HUES64 (cell line): ENCODE measurements at regions not wholly inside any gene's neighbourhood (a gene's known extent, or its start where the extent isn't known, plus 50 kb on each side); places are given as distances from the start of the nearest gene placed in this dataset.

Experiments
- H3K27ac ChIP-seq: 2 replicates; pipeline ENCODE4 v1.7.0; 2013; ENCODE audit warnings: low read depth, low read length, inconsistent platforms
- H3K27me3 ChIP-seq: 2 replicates; pipeline ENCODE4 v1.6.1; 2013; ENCODE audit warnings: mild to moderate bottlenecking, low read length; ENCODE audit not compliant: insufficient read depth
- H3K36me3 ChIP-seq: 2 replicates; pipeline ENCODE4 v1.6.1; 2013; ENCODE audit warnings: mild to moderate bottlenecking, low read length; ENCODE audit not compliant: insufficient read depth
- H3K4me1 ChIP-seq: 2 replicates; pipeline ENCODE4 v1.6.1; 2013; ENCODE audit warnings: mild to moderate bottlenecking, low read length, moderate library complexity; ENCODE audit not compliant: insufficient read depth
- H3K4me3 ChIP-seq: 2 replicates; pipeline ENCODE4 v1.5.1; 2013; ENCODE audit warnings: mild to moderate bottlenecking, low read length, moderate library complexity
- H3K9ac ChIP-seq: 2 replicates; pipeline ENCODE4 v1.6.1; 2013; ENCODE audit warnings: mild to moderate bottlenecking, low read depth, low read length
- H3K9me3 ChIP-seq: 2 replicates; pipeline ENCODE4 v1.6.1; 2013; ENCODE audit warnings: low read depth, low read length; ENCODE audit not compliant: insufficient read depth
- WGBS: fragments of 150-250, 120-280 bp; methylation state at CpG from one replicate; pipeline ENCODE4 v1.1.7; 2013; ENCODE audit warnings: missing lambda C conversion rate; 5-methylcytosine and 5-hydroxymethylcytosine counted together

DNA sequence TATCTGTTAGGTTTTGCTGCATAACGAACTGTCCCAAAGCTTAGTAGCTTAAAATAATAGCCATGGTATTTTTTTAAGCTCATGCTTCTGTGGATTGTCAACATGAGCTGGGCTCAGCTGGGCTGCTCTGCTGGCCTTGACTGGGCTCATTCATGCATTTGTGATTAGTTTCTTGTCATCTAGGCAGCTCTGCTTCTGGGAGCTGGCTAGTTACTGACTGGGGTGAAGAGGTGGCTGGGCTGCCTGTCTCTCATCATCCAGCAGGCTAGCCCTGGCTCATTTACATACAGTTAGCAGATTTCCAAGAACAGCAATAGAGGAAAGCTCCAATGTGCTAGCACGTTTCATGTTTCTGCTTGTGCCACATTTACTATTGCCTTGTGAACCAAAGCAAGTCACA, 165.1 kb upstream of the PCSK2 start:
- 83% methylated on average over 2 of the region's 2 CpGs for WGBS
- no peaks in the 10 kb centered on the region for H3K4me1 ChIP-seq
- no peak overlapping the region for H3K27ac ChIP-seq
- no peaks in the 10 kb centered on the region for H3K36me3 ChIP-seq
- H3K4me3 ChIP-seq = no peak overlapping the region
- H3K27me3 ChIP-seq = no peaks in the 10 kb centered on the region
- H3K9ac ChIP-seq = no peak overlapping the region
- H3K9me3 ChIP-seq = peaks cover 3% of the 10 kb centered on the region; the same call in 1 of the 2 replicates

- 100% methylated on average over 1 of the region's 1 CpG for WGBS
- Histone ChIP-seq H3K36me3 (no peaks in the 10 kb centered on the region), H3K4me3 (no peak overlapping the region), H3K27ac (no peak overlapping the region), H3K9me3 (no peaks in the 10 kb centered on the region), H3K4me1 (peaks cover 6% of the 10 kb centered on the region; the same call in 1 of the 2 replicates), H3K9ac (no peak overlapping the region), H3K27me3 (no peaks in the 10 kb centered on the region)
Observed at GRCh38 chr20:17062712-17063111, 164.1 kb upstream of the PCSK2 start.

- Histone ChIP-seq H3K4me3 (no peak overlapping the region), H3K27me3 (no peaks in the 10 kb centered on the region), H3K9me3 (no peaks in the 10 kb centered on the region), H3K9ac (no peak overlapping the region), H3K4me1 (peaks cover 6% of the 10 kb centered on the region; the same call in 1 of the 2 replicates), H3K36me3 (no peaks in the 10 kb centered on the region), H3K27ac (no peak overlapping the region)
- 69% methylated on average over 3 of the region's 3 CpGs for WGBS
Observed at GRCh38 chr20:17066902-17067301, 159.9 kb upstream of the PCSK2 start.

- 92% methylated on average over 4 of the region's 4 CpGs for WGBS
- no peak overlapping the region for H3K4me3 ChIP-seq
- no peaks in the 10 kb centered on the region for H3K27me3 ChIP-seq
- H3K27ac ChIP-seq = no peak overlapping the region
- H3K9me3 ChIP-seq = no peaks in the 10 kb centered on the region
- H3K4me1 ChIP-seq = peaks cover 6% of the 10 kb centered on the region; the same call in 1 of the 2 replicates
- H3K9ac ChIP-seq = no peak overlapping the region
- no peaks in the 10 kb centered on the region for H3K36me3 ChIP-seq
Observed at GRCh38 chr20:17068084-17068711, 158.6 kb upstream of the PCSK2 start.

GRCh38 chr20:17077030-17077429, 149.8 kb upstream of the PCSK2 start:
- H3K27ac ChIP-seq = no peak overlapping the region
- no peak overlapping the region for H3K4me3 ChIP-seq
- no peaks in the 10 kb centered on the region for H3K36me3 ChIP-seq
- H3K9ac ChIP-seq = no peak overlapping the region
- H3K9me3 ChIP-seq = no peaks in the 10 kb centered on the region
- H3K4me1 ChIP-seq = no peaks in the 10 kb centered on the region
- no peaks in the 10 kb centered on the region for H3K27me3 ChIP-seq
- 95% methylated on average over 6 of the region's 6 CpGs for WGBS

- no peak overlapping the region for H3K9ac ChIP-seq
- H3K36me3 ChIP-seq = no peaks in the 10 kb centered on the region
- H3K27ac ChIP-seq = no peak overlapping the region
- no peak overlapping the region for H3K4me3 ChIP-seq
- H3K27me3 ChIP-seq = no peaks in the 10 kb centered on the region
- H3K4me1 ChIP-seq = no peaks in the 10 kb centered on the region
- 80% methylated on average over 1 of the region's 1 CpG for WGBS
- no peaks in the 10 kb centered on the region for H3K9me3 ChIP-seq
Observed at GRCh38 chr20:17083738-17084137, 143.1 kb upstream of the PCSK2 start.

DNA sequence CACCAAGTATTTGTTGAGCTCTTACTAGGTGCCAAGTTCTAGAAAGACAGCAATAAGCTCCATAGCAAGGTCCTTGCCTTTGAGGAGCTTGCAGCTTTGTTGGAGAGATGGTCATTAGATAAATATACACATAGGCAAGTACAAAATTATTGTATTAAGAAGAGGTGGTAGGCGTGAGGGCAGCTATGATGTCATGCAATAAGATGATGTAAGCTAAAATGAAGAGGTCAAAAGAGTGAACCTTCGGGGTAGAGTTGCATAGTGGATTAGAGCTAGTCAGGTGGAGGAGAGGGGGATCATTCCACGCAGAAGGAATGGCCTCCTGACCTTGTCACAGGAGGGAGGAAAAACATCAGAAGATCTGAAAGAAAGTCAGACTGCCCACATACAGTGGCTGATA, 141.9 kb upstream of the PCSK2 start:
- WGBS = 88% methylated on average over 3 of the region's 3 CpGs
- H3K27ac ChIP-seq = no peak overlapping the region
- no peak overlapping the region for H3K9ac ChIP-seq
- H3K4me3 ChIP-seq = no peak overlapping the region
- H3K9me3 ChIP-seq = no peaks in the 10 kb centered on the region
- H3K27me3 ChIP-seq = no peaks in the 10 kb centered on the region
- no peaks in the 10 kb centered on the region for H3K4me1 ChIP-seq
- no peaks in the 10 kb centered on the region for H3K36me3 ChIP-seq

DNA sequence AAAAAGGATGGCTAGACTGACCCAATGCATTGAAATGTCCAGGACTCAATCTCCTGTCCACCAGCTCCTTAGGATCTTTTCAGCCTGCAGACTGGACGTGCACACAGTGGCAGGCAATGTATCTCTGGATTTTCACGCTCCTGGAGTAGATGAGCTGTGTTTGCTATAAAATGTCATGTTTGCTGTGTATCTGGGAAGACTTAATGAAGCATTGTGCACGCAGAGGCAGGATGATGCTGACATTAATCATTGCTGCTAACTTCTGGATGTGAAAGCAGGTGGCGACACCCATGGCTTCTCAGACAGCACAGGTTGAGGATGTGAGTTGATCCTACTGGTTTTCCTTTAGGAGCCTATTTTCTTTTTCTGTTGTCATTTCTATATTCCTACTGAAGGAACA, 133.1 kb upstream of the PCSK2 start:
- 93% methylated on average over 4 of the region's 4 CpGs for WGBS
- no peaks in the 10 kb centered on the region for H3K9me3 ChIP-seq

DNA sequence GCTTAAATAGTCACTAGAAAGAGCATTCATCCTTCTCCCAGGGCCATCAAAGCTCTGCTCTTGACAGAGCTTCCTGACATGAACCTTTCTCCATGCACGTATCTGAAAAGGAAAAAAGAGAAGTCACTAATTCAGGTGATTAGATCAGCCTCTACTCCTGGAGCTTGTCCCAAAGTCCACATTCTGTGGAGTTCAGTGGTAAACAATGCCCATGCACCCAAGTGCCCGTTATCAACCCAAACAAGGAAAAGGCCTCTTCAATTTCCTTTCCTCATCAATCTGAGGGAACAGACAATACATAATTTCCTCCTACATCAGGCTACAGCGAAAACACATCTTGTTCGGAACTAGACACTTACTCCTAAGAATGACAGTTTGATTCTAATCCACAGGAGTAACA, 129.2 kb upstream of the PCSK2 start:
- Histone ChIP-seq H3K9ac (no peak overlapping the region), H3K27ac (no peak overlapping the region), H3K9me3 (no peaks in the 10 kb centered on the region), H3K4me1 (no peaks in the 10 kb centered on the region), H3K36me3 (no peaks in the 10 kb centered on the region), H3K27me3 (no peaks in the 10 kb centered on the region), H3K4me3 (no peak overlapping the region)
- 96% methylated on average over 4 of the region's 4 CpGs for WGBS

More for the DNA sequence above, 133.1 kb upstream of the PCSK2 start:
- H3K27ac ChIP-seq = no peak overlapping the region
- no peak overlapping the region for H3K9ac ChIP-seq
- no peak overlapping the region for H3K4me3 ChIP-seq
- H3K4me1 ChIP-seq = no peaks in the 10 kb centered on the region
- no peaks in the 10 kb centered on the region for H3K27me3 ChIP-seq
- no peaks in the 10 kb centered on the region for H3K36me3 ChIP-seq

DNA sequence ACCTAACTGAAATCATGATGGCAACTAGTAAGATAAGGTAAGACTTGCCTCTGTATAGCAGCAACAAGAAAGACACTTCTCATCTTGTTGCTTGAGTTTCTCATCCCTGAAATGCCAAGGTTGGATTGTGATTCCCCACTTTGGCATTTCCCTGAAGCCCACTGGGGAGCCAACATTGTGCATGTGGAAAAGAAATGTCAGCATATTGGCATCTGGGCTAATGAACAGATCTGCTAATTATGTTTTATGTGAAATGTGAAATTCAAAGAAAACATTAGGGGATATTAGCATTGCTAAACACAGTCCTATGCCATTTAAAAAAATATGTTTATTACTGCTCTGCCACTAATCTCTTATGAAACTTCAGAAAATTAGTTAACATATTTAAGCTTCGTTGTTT, 126.3 kb upstream of the PCSK2 start:
- Histone ChIP-seq H3K4me3 (no peak overlapping the region), H3K4me1 (no peaks in the 10 kb centered on the region), H3K9ac (no peak overlapping the region), H3K9me3 (no peaks in the 10 kb centered on the region), H3K27ac (no peak overlapping the region), H3K36me3 (no peaks in the 10 kb centered on the region), H3K27me3 (no peaks in the 10 kb centered on the region)
- 95% methylated on average over 1 of the region's 1 CpG for WGBS

DNA sequence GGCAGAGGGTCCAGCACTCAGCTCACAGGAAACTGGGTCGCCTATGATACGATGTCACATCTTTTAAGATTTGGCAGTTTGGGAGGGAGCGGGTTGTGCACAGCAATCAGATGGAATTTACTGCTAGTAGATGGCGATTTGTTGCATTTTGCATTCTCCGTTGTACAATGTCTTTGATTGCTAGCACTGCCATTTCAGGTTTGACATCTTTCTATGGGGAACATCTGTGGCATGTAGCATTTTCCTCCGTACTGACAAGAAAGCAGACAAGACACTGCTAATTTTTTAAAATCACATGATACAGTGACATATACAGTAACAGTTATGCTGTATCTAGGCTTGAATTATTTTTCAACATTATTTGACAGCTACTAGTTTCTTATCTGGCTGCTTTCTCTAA, 119.7 kb upstream of the PCSK2 start:
- 95% methylated on average over 6 of the region's 6 CpGs for WGBS
- Histone ChIP-seq H3K27ac (no peak overlapping the region), H3K36me3 (no peaks in the 10 kb centered on the region)

DNA sequence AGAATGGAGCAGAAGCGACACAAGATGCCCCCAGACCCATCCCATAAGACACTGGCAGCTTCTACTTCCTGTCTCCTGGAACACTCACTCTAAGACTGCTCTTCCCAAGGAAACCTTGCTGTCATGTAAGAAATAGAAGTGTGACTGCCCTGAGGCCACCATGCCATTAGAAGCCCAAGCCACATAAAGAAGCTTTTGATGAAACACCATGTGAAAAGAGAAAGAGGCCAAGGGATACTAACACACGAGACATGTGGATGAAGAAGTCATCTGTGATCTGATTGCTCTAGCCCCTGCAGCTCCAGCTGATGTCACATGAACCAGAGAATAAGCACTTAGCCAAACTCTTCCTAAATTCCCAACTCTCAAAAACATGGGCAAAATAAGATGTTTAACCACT, 117.9 kb upstream of the PCSK2 start:
- Histone ChIP-seq H3K27ac (no peak overlapping the region), H3K9me3 (no peaks in the 10 kb centered on the region), H3K27me3 (no peaks in the 10 kb centered on the region), H3K4me3 (no peak overlapping the region), H3K4me1 (no peaks in the 10 kb centered on the region), H3K9ac (no peak overlapping the region), H3K36me3 (no peaks in the 10 kb centered on the region)
- 80% methylated on average over 2 of the region's 2 CpGs for WGBS

More for the DNA sequence above, 119.7 kb upstream of the PCSK2 start:
- Histone ChIP-seq H3K27me3 (no peaks in the 10 kb centered on the region), H3K4me3 (no peak overlapping the region), H3K4me1 (no peaks in the 10 kb centered on the region), H3K9ac (no peak overlapping the region), H3K9me3 (no peaks in the 10 kb centered on the region)
